ENCODE measurements at regions not wholly inside any gene's neighbourhood (a gene's known extent, or its start where the extent isn't known, plus 50 kb on each side); places are given as distances from the start of the nearest gene placed in this dataset.

GRCh38 chr6:21742238-21742660 lies 148.7 kb downstream of the SOX4 start:
- H3K4me3 ChIP-seq (ENCODE audit: low read length), result no peak overlapping the region
- no peaks in the 10 kb centered on the region for H3K9me3 ChIP-seq (ENCODE audit: control insufficient read depth, insufficient read depth, low read length)
- H3K9me2 ChIP-seq (replicated peaks; ENCODE audit: control insufficient read depth, low read length), result no peaks in the 10 kb centered on the region
- no peaks in the 10 kb centered on the region for H3K79me2 ChIP-seq (ENCODE audit: control insufficient read depth, low read length)
- H3K27me3 ChIP-seq (ENCODE audit: control insufficient read depth, low read length), result no peaks in the 10 kb centered on the region
- H3K36me3 ChIP-seq (ENCODE audit: control insufficient read depth, low read length), result no peaks in the 10 kb centered on the region
- no peak overlapping the region for H3K4me2 ChIP-seq (ENCODE audit: low read length)
- no peaks in the 10 kb centered on the region for H3F3A ChIP-seq (ENCODE audit: control insufficient read depth, insufficient read depth)
- H4K20me1 ChIP-seq (ENCODE audit: control insufficient read depth, insufficient read depth, low read depth, low read length), result no peaks in the 10 kb centered on the region
- no peak for TF ChIP-seq EZH2phosphoT487 (IDR thresholded peaks at IDR 0.05; ENCODE audit: borderline replicate concordance, low read length)
- TF ChIP-seq, protein P1, sequence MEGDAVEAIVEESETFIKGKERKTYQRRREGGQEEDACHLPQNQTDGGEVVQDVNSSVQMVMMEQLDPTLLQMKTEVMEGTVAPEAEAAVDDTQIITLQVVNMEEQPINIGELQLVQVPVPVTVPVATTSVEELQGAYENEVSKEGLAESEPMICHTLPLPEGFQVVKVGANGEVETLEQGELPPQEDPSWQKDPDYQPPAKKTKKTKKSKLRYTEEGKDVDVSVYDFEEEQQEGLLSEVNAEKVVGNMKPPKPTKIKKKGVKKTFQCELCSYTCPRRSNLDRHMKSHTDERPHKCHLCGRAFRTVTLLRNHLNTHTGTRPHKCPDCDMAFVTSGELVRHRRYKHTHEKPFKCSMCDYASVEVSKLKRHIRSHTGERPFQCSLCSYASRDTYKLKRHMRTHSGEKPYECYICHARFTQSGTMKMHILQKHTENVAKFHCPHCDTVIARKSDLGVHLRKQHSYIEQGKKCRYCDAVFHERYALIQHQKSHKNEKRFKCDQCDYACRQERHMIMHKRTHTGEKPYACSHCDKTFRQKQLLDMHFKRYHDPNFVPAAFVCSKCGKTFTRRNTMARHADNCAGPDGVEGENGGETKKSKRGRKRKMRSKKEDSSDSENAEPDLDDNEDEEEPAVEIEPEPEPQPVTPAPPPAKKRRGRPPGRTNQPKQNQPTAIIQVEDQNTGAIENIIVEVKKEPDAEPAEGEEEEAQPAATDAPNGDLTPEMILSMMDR (IDR thresholded peaks at IDR 0.05; ENCODE audit: low read depth, low read length, poor library complexity, severe bottlenecking), result no peak
- H3K4me1 ChIP-seq (ENCODE audit: control insufficient read depth, low read length), result no peaks in the 10 kb centered on the region
- H3K27ac ChIP-seq (ENCODE audit: low read depth, low read length), result no peak overlapping the region

- Histone ChIP-seq H3K79me2 (ENCODE audit: control insufficient read depth, low read length) (no peaks in the 10 kb centered on the region), H3K27ac (ENCODE audit: low read depth, low read length) (no peak overlapping the region), H3F3A (ENCODE audit: control insufficient read depth, insufficient read depth) (no peaks in the 10 kb centered on the region), H4K20me1 (ENCODE audit: control insufficient read depth, insufficient read depth, low read depth, low read length) (no peaks in the 10 kb centered on the region), H3K27me3 (ENCODE audit: control insufficient read depth, low read length) (no peaks in the 10 kb centered on the region), H3K9me2 (replicated peaks; ENCODE audit: control insufficient read depth, low read length) (no peaks in the 10 kb centered on the region), H3K9me3 (ENCODE audit: control insufficient read depth, insufficient read depth, low read length) (no peaks in the 10 kb centered on the region), H3K36me3 (ENCODE audit: control insufficient read depth, low read length) (no peaks in the 10 kb centered on the region), H3K4me2 (ENCODE audit: low read length) (no peak overlapping the region), H3K4me1 (ENCODE audit: control insufficient read depth, low read length) (no peaks in the 10 kb centered on the region), H3K4me3 (ENCODE audit: low read length) (no peak overlapping the region)
- TF ChIP-seq, protein P1 (IDR thresholded peaks at IDR 0.05; ENCODE audit: low read depth, low read length, poor library complexity, severe bottlenecking), result no peak
- TF ChIP-seq EZH2phosphoT487 (IDR thresholded peaks at IDR 0.05; ENCODE audit: borderline replicate concordance, low read length), result no peak
Observed at GRCh38 chr6:21744331-21744730, 150.8 kb downstream of the SOX4 start.

- Histone ChIP-seq H3K79me2 (ENCODE audit: control insufficient read depth, low read length) (no peaks in the 10 kb centered on the region), H3K27me3 (ENCODE audit: control insufficient read depth, low read length) (no peaks in the 10 kb centered on the region), H3F3A (ENCODE audit: control insufficient read depth, insufficient read depth) (no peaks in the 10 kb centered on the region), H3K4me3 (ENCODE audit: low read length) (no peak overlapping the region), H3K4me2 (ENCODE audit: low read length) (no peak overlapping the region), H3K36me3 (ENCODE audit: control insufficient read depth, low read length) (no peaks in the 10 kb centered on the region), H3K9me2 (replicated peaks; ENCODE audit: control insufficient read depth, low read length) (no peaks in the 10 kb centered on the region), H4K20me1 (ENCODE audit: control insufficient read depth, insufficient read depth, low read depth, low read length) (no peaks in the 10 kb centered on the region), H3K27ac (ENCODE audit: low read depth, low read length) (no peak overlapping the region), H3K9me3 (ENCODE audit: control insufficient read depth, insufficient read depth, low read length) (no peaks in the 10 kb centered on the region), H3K4me1 (ENCODE audit: control insufficient read depth, low read length) (no peaks in the 10 kb centered on the region)
- TF ChIP-seq, protein P1 (IDR thresholded peaks at IDR 0.05; ENCODE audit: low read depth, low read length, poor library complexity, severe bottlenecking), result no peak
- no peak for TF ChIP-seq EZH2phosphoT487 (IDR thresholded peaks at IDR 0.05; ENCODE audit: borderline replicate concordance, low read length)
Observed at GRCh38 chr6:21745543-21746337, 152.2 kb downstream of the SOX4 start.

All from DOHH2 (cell line).